ENCODE measurements at regions not wholly inside any gene's neighbourhood (a gene's known extent, or its start where the extent isn't known, plus 50 kb on each side); places are given as distances from the start of the nearest gene placed in this dataset.
"Not testable (repeated sequence)": the region's sequence is repeated elsewhere in the genome, so short reads cannot be mapped to it uniquely, and the experiment has no call there.

DNA sequence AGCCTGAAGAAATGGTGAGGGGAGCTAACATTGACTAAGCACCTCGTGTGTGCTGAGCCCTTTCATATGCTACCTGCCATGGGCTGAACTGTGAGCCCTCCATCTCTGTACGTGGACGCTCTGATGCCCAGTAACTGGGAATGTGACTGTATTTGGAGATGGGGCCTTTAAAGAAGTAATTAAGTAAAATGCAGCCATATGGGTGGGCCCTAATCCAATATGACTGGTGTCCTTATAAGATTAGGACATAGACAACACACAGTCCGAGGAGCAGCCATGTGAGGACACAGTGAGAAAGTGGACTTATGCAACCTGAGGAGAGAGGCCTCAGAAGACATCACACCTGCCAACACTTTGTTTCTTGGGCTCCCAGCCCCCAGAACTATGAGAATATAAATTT, 92.7 kb upstream of the ATP1B1 start:
- no peak for DNase-seq (ENCODE audit: low spot score)

DNA sequence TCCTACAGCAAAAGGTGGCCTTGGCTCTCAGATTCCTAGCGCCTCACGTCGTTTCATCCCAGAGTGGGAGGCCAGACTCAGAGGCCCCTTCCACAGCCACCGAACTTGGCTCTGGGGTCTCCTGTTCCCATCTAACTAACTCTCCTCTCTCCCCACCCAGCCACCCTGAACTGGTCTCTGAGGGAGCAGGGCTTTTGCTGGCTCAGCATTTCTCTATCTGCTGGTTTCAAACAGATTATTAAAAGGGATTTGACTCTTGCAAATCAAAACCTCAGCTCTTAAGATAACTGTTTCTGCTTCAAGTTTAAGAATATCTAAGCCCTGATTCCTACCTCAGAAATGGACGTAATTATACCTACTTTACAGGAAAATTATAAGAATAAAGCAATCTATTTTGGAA, 91.0 kb upstream of the ATP1B1 start:
- no peak for DNase-seq (ENCODE audit: low spot score)

DNA sequence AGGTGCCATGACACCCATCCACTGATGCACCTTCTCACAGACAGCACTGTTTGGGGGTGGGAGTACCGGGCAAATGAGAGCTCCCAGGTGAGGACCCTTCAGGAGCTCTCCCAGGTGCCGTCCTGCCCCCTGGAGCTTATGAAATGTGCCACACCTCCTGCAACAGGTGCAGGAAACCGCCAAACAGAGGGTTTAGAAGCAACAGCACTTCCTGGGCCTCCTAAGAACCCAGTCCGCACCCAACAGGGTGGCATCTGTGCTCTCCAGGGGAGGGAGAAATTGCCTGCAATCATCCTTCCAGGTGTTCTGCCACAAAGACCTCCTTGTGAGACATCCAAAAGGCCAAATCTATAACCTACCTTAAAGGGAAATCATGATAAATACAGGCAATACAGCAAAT, 87.7 kb upstream of the ATP1B1 start:
- no peak for DNase-seq (ENCODE audit: low spot score)

DNA sequence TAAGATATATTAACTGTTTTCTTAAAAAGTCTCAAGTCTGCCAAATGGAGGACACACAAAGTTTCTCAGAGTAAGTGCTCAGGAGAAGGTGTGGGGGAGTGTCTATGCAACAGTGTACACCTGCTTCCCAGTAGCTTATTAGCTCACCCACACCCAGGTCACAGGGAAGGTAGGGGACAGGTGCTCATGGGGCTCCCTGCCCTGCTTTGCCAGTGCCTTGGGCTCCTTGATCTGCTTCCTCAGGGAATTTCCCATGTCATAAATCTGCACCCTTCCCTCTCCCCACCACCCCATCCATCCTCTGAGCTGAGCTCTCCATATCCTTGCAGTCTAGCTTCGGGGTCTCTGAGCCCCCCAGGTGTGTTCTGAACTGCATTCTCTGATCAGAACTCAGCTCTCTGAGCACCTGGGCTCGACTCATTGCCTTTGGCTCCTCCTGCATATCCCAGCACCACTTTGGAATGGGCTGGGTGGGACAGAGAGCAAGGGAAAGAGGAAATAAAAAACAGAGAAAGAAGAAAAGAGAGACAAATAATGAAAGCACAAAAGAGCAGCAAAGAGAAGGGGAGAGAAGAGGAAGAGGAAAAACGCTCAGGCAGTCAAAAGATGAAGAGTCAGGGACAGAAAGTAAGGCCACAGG, 87.0 kb upstream of the ATP1B1 start:
- no peak for DNase-seq (ENCODE audit: low spot score)

DNA sequence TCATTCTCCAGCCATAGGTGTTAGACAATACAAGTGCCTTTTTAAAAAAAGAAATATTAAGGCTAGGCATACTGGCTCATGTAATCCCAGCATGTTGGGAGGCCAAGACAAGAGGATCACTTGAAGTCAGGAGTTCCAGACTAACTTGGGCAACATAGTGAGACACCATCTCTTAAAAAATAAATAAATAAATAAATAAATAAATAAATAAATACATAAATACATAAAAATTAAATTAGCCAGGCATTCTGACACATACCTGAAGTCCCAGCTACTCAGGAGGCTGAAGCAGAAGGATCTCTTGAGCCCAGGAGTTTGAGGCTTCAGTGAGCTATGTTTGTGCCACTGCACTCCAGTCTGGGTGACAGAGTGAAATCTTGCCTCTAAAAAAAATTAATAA, 85.8 kb upstream of the ATP1B1 start:
- no peak for DNase-seq (ENCODE audit: low spot score)

DNA sequence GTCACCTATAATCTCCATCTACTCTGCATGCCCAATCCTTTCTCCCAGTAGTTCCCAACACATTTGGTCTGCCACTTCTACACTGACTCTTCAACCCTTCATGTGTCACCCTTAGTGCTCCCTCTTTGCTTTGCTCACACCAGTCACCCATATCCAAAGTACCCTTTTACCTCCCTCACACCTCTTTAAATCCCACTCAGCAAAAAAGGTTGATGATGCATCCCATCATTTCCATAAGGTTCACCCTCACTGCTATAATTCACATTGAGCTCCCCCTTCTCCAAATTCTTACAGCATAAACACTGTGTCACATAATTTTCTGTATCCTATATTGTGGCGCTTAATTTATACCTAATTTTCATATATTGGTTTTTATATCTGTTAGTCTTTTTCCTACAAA, 83.8 kb upstream of the ATP1B1 start:
- no peak for DNase-seq (ENCODE audit: low spot score)

DNA sequence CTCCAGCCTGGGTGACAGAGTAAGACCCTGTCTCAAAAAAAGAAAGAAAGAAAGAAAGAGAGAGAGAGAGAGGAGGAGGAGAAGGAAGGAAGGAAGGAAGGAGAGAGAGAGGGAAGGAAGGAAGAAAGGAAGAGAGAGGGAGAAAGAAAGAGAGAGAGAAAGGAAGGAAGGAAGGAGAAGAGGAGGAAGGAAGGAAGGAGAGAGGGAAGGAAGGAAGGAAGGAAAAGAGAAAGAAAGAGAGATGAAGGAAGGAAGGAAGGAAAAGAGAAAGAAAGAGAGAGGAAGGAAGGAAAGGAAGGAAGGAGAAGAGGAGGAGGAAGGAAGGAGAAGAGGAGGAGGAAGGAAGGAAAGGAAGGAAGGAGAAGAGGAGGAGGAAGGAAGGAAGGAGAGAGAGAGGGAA, 82.2 kb upstream of the ATP1B1 start:
- no peak for DNase-seq (ENCODE audit: low spot score)

DNA sequence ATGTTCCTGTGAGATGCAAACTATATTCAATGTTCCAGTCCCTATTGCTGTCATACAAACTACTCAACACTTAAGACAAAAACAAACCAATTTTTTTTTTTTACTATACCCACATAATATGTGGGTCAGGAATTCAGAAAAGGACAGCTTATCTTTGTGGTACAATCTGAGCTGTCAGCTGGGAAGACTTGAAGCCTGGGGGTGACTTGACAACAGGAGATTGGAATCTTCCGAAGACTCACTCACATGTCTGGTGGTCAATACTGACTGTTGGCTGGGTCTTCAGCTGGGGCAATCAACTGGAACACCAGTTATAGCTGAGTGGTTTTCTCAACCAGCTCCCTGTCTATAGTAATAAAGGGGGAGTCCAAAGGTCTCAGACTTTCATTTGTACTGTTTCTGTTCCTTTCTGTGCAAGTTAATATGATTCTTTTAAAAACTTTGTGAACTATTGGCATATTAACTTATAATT, 81.7 kb upstream of the ATP1B1 start:
- no peak for DNase-seq (ENCODE audit: low spot score)

DNA sequence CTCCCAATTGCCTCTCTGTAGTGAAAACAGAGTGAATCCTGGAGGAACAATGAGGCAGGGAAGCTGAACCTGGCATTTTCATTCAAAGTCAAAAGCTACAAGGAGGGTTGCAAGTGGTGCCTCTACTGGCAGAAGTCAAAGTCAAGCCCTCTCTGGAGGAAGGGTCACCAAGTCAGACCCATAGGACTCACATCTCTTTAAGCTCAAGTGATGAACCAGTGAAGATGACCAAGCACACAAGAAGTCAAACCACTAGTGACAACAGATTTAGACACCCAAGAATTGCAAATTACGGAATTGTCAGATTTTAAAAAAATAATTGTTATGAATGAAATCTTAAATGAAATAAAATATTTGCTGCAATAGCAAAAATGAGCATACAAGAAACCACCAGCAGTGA, 81.1 kb upstream of the ATP1B1 start:
- no peak for DNase-seq (ENCODE audit: low spot score)

DNA sequence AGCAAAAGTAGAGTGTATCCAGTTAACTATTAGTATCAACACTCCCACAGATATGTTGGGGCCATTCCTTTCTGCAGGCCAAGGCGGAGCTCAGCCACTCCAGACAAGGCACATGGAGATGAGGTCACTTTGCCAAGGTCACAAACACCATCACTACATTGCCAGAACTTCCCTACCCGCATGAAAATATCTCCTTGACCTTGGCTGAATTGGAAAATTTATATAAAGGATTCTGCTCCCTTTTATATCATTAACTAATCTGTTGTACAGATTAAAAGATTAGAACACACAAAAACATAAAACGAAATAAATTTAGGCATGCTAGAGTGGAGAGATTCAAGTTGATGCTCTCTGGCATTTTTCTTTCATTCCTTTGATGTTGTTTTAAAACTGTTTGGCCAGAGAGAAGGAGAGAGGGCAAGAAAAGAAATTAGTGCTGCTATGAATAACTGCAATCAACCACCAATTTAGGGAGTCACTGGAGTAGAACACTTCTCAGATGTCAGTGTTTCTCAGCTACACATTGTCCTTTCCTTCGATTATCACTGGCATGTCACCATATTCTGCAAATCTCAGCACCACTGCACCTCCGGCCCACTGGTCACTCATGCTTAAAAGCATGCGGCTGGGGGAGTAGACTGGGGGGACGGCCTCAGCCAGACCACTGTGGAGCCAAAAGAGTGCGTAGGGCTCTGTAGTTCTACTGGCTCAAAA, 78.7 kb upstream of the ATP1B1 start:
- no peak for DNase-seq (ENCODE audit: low spot score)

DNA sequence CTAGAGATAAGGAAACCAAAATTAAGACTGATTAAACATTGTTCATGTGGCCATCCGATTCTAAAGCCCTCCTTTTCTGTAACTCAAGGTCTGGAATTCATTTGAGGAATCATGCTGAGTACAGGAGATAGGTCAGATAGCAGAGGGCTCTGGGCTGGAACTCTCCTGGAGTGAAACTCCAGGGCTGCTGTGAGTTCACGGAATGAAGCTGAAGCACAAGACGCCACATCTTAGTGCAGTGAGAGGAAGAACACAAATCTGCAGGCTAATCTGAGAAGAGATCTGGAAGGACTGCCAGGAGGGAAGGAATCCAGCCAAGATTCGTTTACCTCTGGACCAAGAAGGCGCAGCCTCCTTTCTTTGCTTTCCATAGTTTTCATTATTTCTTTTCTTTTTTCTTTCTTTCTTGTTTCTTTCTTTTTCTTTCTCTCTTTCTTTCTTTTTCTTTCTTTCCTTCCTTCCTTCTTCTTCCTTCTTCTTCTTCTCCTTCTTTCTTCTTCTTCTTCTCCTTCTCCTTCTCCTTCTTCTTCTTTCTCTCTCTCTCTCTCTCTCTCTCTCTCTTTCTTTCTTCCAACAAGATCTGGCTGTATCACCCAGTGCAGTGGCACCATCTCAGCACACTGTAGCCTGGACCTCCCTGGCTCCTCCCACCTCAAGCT, 74.8 kb upstream of the ATP1B1 start:
- no peak for DNase-seq (ENCODE audit: low spot score)

DNA sequence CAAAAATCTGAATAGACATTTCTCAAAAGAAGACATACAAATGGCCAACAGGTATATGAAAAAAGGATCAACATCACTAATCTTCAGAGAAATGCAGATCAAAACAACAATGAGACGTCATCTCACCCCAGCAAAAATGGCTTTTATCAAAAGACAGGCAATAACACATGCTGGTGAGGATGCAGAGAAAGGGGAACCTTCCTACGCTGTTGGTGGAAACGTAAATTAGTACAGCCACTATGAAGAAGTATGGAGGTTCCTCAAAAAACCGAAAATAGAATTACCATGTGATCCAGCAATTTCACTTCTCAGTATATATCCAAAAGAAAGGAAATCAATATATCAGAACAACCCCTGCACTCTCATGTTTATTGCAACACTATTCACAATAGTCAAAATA, 65.1 kb upstream of the ATP1B1 start:
- no peak for DNase-seq (ENCODE audit: low spot score)

DNA sequence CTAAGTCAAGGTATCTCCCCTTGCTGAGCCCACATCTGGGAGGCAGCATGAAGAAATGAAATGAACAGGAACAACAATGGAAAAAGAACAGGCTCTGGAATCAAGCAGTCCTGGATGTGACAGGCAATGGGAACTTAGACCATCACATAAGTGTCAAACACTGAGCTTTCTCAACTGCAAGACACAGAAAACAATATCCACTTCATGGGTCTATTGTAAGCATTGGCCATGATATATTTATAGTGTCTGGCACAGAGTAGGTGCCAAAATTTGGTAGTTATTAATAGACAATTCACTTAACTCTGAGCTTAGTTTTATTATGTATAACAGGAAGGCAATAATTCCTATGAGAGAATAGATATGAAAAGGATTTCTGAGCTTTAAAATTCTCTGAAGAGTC, 64.1 kb upstream of the ATP1B1 start:
- DNase-seq (ENCODE audit: low spot score), result no peak

DNA sequence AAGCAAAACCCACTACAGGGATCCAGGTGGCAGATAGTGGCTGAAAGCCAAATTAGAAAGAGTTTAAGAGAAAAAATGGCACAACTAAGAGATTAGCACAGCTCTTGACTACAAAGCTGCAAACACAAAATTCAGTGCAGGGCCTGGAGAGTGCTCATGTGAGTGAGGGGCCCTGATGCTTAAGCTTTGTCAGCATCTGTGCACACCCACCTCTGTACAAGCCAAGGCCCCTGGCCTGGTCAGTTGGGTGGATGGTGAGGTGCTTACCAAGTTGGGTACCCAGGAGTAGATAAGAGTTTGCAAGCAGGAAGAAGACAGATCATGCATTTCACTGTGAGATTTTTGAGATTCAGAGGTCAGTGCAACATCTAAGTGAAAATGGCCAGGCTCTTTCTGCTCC, 62.7 kb upstream of the ATP1B1 start:
- DNase-seq (ENCODE audit: low spot score), result no peak

DNA sequence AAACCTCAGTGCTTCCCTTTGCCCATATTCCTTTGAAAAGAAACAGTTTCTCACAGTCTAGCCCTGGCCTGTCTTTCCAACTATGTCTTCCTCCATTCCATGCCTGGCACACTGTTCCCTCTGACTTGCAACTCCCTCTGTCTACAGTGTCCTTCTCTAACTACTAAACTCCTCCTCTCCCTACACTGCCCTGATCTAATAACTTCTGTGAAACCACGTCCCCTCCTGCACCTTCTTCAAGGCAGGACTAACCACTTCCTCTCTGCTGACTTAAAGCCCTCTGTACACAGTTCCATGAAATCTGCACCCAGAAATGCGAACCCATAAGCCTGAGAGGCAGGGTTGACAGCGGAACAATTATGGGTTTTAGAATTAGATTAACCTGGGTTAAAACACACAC, 62.2 kb upstream of the ATP1B1 start:
- DNase-seq (ENCODE audit: low spot score), result no peak

DNA sequence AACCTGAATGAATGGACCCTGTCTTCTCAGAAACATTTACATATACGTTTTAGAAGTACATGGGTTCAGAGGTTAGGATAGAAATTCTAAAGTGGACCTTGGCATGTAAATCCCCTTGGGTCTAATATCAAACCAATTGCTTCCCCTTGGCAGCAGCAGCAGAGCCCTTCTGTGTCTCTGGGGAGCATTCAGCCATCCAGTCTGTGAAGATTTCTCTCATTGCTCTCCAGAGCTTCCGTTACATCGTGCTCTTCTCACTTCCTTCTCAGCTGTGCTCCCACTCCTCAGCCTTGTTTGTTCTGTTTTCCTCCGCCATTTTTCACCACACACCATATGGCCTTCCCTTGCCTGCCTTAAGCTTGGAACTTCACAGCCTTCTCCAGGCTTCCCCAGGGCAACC, 61.5 kb upstream of the ATP1B1 start:
- no peak for DNase-seq (ENCODE audit: low spot score)

DNA sequence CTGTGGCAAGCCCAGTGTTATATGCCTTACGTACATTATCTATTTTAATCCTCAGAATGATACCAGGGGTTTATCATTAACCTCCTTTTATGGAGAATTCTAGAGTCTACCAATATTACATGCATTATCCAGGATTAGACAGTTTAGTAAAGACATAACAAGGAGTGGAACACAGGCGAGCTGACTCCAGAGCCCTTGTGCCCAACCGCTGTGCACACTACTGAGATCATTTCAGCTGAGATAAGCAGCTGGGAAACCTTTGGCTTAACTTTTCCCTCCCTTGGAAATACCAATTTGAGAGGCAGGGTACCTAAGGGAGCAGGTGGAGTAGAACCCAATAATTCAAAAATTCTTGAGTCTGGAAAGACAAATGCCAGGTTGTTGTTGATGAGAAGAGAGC, 59.8 kb upstream of the ATP1B1 start:
- DNase-seq (ENCODE audit: low spot score), result no peak

DNA sequence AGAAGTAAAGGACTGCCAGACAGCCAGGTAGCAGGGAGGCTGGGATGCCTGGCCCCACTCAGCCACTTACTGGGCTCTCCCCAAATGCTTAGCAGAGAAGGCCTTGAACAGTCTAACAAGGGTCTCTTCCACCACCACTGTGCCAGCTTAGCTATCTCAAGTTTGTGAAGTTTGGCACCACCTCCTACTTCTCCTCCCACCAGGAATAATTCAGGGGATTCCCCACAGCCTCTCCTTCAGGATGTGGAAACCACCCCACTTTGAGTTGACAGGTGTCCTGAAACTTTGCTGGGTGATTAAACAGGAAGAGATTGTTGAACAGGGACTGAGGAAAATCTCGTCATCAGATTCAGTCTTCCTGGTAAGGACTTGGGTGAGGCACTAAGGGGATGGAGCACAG, 59.4 kb upstream of the ATP1B1 start:
- DNase-seq (ENCODE audit: low spot score), result no peak

DNA sequence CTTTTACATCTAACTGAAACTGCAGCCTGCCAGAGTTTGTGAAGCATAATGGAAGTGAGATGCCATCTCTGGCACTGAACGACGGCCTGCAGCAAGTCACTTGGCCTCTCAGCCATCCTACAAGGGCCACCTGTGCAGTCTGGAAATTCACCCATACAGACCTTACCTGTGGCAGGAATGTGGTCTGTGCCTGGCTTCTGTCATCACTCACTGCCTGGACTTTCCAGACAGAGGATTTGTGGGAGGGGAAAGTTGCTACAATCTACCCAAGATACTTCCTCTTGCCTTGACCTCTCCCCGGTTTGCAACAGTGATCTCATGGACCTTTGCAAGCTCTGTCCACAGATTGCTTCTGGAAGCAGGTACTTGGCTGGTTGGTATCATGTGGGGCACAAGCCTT, 58.4 kb upstream of the ATP1B1 start:
- no peak for DNase-seq (ENCODE audit: low spot score)

DNA sequence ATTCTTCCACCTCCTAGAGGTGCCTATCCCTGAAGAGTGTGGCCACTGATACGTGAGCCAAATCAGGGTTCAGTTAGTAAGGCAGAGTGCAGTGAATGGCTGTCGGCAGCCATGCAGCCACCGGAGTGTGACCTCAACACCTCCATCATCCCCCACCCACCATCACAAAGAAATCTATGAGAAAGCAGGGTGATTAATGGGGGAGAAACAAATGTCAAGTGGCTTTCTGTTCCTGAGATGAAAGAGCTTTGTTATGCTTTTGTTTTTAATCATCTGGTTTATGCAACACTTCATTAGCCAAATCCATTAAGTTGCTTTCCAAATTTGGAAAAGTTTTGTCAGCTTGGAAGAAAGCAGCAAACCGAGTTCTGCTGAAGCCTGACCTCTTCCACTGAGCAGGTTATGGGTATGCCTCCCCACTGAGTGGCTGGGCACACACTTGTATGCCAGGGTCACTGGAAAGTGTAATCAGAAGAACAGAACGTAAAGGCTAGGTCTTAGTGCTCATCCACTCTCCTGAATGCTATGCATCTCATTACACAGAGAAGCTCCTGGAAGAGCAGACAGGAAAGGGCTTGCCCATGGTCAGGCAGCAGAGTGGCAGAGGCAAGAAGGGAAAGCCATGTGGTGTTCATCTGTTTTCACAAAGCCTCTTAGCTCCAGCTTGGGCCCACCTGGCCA, 57.1 kb upstream of the ATP1B1 start:
- no peak for DNase-seq (ENCODE audit: low spot score)

DNA sequence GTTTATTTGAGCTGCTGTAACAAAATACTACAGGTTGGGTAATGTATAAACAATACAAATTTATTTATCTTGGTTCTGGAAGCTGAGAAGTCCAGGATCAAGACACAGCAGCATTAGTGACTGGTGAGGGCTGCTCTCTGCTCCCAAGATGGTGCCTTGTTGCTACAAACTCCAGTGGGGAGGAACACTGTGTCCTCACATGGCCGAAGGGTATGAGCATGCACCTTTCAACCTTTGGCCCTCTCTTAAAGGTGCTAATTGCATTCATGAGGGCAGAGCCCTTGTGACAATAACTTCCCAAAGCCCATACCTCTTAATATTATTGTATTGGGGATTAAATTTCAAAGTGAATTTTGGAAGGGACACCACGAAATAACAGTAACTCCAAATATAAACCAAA, 55.3 kb upstream of the ATP1B1 start:
- no peak for DNase-seq (ENCODE audit: low spot score)

DNA sequence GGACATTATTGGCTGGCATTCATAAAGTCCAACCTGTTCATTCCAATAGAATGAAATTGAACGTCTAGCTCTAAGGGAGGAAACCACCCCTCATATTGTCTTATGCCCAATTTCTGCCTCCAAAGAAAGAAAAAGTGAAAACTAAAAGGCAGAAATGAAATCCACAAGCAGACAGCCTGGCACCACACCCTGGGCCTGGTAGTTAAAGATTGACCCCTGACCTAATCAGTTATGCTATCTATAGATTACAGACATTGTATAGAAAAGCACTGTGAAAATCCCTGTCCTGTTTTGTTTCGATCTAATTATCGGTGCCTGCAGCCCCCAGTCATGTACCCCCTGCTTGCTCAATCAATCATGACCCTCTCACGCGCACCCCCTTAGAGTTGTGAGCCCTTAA, 54.3 kb upstream of the ATP1B1 start:
- DNase-seq (ENCODE audit: low spot score), result not testable (repeated sequence)

DNA sequence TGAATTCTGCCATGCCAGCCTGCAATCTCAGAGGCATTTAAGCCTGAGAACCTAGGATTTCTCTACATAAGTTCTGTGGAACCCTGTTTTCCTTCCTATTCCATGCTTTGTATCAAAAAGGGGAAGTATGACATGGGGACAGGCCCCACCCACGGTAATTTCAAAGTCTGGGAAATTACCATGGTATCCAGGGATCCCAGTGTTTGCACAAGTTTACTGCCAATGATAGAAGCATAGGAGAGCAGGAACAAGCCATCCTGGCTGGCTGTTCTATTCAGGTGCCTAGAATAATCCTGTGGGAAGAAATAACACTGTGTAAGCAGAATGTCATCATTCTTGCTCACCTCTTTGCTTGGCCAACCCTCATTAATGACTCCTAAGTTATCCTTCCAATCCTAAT, 53.8 kb upstream of the ATP1B1 start:
- no peak for DNase-seq (ENCODE audit: low spot score)
